ENCODE measurements at regions not wholly inside any gene's neighbourhood (a gene's known extent, or its start where the extent isn't known, plus 50 kb on each side); places are given as distances from the start of the nearest gene placed in this dataset.
"Not testable (repeated sequence)": the region's sequence is repeated elsewhere in the genome, so short reads cannot be mapped to it uniquely, and the experiment has no call there.

- no peak overlapping the region for H2AFZ ChIP-seq
- H3K4me3 ChIP-seq (ENCODE audit: low read depth, low read length), result no peak overlapping the region
- no peaks in the 10 kb centered on the region for H3K79me2 ChIP-seq
- H3K4me2 ChIP-seq (ENCODE audit: low read length), result no peak overlapping the region
- no peak overlapping the region for H3K27ac ChIP-seq
- H3K9ac ChIP-seq, result no peak overlapping the region
- TF ChIP-seq CTCF (IDR thresholded peaks at IDR 0.05), result peak; percentile 91
- no peaks in the 10 kb centered on the region for H3K4me1 ChIP-seq
- no peaks in the 10 kb centered on the region for H3K27me3 ChIP-seq (ENCODE audit: control insufficient read depth, insufficient read depth, low read length)
- H3K9me3 ChIP-seq (ENCODE audit: control insufficient read depth, low read length), result no peaks in the 10 kb centered on the region
- H3K36me3 ChIP-seq (ENCODE audit: control insufficient read depth, insufficient read depth, low read length), result peaks cover 2% of the 10 kb centered on the region
These were observed 91.4 kb upstream of the CYRIA start for GRCh38 chr2:16756831-16757644.

- no peak for TF ChIP-seq CTCF (IDR thresholded peaks at IDR 0.05)
- Histone ChIP-seq H3K4me2 (ENCODE audit: low read length) (no peak overlapping the region), H3K9ac (no peak overlapping the region), H3K27me3 (ENCODE audit: control insufficient read depth, insufficient read depth, low read length) (no peaks in the 10 kb centered on the region), H3K9me3 (ENCODE audit: control insufficient read depth, low read length) (no peaks in the 10 kb centered on the region), H2AFZ (no peak overlapping the region), H3K27ac (no peak overlapping the region), H3K4me1 (no peaks in the 10 kb centered on the region), H3K4me3 (ENCODE audit: low read depth, low read length) (no peak overlapping the region), H3K79me2 (no peaks in the 10 kb centered on the region), H3K36me3 (ENCODE audit: control insufficient read depth, insufficient read depth, low read length) (peaks cover 2% of the 10 kb centered on the region)
These were observed 89.8 kb upstream of the CYRIA start for GRCh38 chr2:16755442-16755841.

GRCh38 chr2:16753025-16753424 lies 87.4 kb upstream of the CYRIA start:
- not testable (repeated sequence) for H3K27me3 ChIP-seq (ENCODE audit: control insufficient read depth, insufficient read depth, low read length); H3K27ac ChIP-seq; H3K36me3 ChIP-seq (ENCODE audit: control insufficient read depth, insufficient read depth, low read length); H3K9me3 ChIP-seq (ENCODE audit: control insufficient read depth, low read length); H3K4me3 ChIP-seq (ENCODE audit: low read depth, low read length); H3K79me2 ChIP-seq; H3K9ac ChIP-seq; H2AFZ ChIP-seq; H3K4me2 ChIP-seq (ENCODE audit: low read length); H3K4me1 ChIP-seq

GRCh38 chr2:16750925-16751214 lies 85.2 kb upstream of the CYRIA start:
- not testable (repeated sequence) for H3K9me3 ChIP-seq (ENCODE audit: control insufficient read depth, low read length); H3K4me2 ChIP-seq (ENCODE audit: low read length); H3K27me3 ChIP-seq (ENCODE audit: control insufficient read depth, insufficient read depth, low read length); H3K79me2 ChIP-seq; H3K27ac ChIP-seq; H3K4me3 ChIP-seq (ENCODE audit: low read depth, low read length); H3K4me1 ChIP-seq; H3K9ac ChIP-seq; H2AFZ ChIP-seq; H3K36me3 ChIP-seq (ENCODE audit: control insufficient read depth, insufficient read depth, low read length)

GRCh38 chr2:16750175-16750924 lies 84.7 kb upstream of the CYRIA start:
- H3K4me2 ChIP-seq (ENCODE audit: low read length), result no peak overlapping the region
- H3K4me3 ChIP-seq (ENCODE audit: low read depth, low read length), result no peak overlapping the region
- no peak overlapping the region for H3K27ac ChIP-seq
- H3K27me3 ChIP-seq (ENCODE audit: control insufficient read depth, insufficient read depth, low read length), result no peaks in the 10 kb centered on the region
- H3K36me3 ChIP-seq (ENCODE audit: control insufficient read depth, insufficient read depth, low read length), result peaks cover 2% of the 10 kb centered on the region
- no peak for TF ChIP-seq CTCF (IDR thresholded peaks at IDR 0.05)
- H3K79me2 ChIP-seq, result no peaks in the 10 kb centered on the region
- H3K9me3 ChIP-seq (ENCODE audit: control insufficient read depth, low read length), result no peaks in the 10 kb centered on the region
- H3K9ac ChIP-seq, result no peak overlapping the region
- no peaks in the 10 kb centered on the region for H3K4me1 ChIP-seq
- H2AFZ ChIP-seq, result no peak overlapping the region

GRCh38 chr2:16748511-16749266 lies 83.1 kb upstream of the CYRIA start:
- not testable (repeated sequence) for H3K27ac ChIP-seq; H3K4me3 ChIP-seq (ENCODE audit: low read depth, low read length); H3K27me3 ChIP-seq (ENCODE audit: control insufficient read depth, insufficient read depth, low read length); H3K9ac ChIP-seq; H3K9me3 ChIP-seq (ENCODE audit: control insufficient read depth, low read length); H3K4me2 ChIP-seq (ENCODE audit: low read length); H3K79me2 ChIP-seq; H3K4me1 ChIP-seq; H2AFZ ChIP-seq; H3K36me3 ChIP-seq (ENCODE audit: control insufficient read depth, insufficient read depth, low read length)

Data from parathyroid adenoma (tissue), 2 donors.